PC-9 (cell line): ENCODE measurements at regions not wholly inside any gene's neighbourhood (a gene's known extent, or its start where the extent isn't known, plus 50 kb on each side); places are given as distances from the start of the nearest gene placed in this dataset.

Experiments
- EZH2 ChIP-seq: fragments of 200-600 bp; sonication (generic); IDR thresholded peaks from 2 replicates; pipeline ENCODE4 v1.8.0; 2017; ENCODE audit warnings: antibody characterized with exemption, low read depth
- TF ChIP-seq, protein P1 (sequence below): fragments of 200-600 bp; sonication (generic); conservative IDR thresholded peaks from 2 replicates; pipeline ENCODE4 v1.6.1; 2017; ENCODE audit warnings: mixed run types, antibody characterized with exemption, mild to moderate bottlenecking, moderate library complexity

DNA sequence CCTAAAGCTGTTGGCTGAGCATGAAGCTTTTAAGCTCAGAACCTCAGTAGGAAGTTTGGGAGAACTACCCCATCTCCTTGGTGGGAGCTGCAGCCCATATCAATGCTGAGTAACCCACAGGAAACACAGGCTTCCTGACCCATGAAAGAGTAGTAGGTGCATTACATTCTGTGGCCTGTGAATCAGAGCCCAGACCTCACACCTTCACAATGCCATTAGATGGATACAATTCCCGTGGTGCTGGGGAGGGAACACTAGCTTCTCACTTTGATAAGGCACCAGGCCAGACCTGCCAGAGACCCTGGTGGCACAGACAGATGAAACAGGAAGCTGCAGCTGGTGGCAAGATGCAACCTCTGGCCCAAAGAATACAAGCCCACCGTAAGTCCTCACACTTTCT, 308.8 kb downstream of the NPHP4 start:
- TF ChIP-seq, protein P1, sequence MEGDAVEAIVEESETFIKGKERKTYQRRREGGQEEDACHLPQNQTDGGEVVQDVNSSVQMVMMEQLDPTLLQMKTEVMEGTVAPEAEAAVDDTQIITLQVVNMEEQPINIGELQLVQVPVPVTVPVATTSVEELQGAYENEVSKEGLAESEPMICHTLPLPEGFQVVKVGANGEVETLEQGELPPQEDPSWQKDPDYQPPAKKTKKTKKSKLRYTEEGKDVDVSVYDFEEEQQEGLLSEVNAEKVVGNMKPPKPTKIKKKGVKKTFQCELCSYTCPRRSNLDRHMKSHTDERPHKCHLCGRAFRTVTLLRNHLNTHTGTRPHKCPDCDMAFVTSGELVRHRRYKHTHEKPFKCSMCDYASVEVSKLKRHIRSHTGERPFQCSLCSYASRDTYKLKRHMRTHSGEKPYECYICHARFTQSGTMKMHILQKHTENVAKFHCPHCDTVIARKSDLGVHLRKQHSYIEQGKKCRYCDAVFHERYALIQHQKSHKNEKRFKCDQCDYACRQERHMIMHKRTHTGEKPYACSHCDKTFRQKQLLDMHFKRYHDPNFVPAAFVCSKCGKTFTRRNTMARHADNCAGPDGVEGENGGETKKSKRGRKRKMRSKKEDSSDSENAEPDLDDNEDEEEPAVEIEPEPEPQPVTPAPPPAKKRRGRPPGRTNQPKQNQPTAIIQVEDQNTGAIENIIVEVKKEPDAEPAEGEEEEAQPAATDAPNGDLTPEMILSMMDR, result no peak
- TF ChIP-seq EZH2, result no peak
